Islet of Langerhans (tissue), 1 donor: ENCODE measurements at regions not wholly inside any gene's neighbourhood (a gene's known extent, or its start where the extent isn't known, plus 50 kb on each side); places are given as distances from the start of the nearest gene placed in this dataset.
"Not testable (repeated sequence)": the region's sequence is repeated elsewhere in the genome, so short reads cannot be mapped to it uniquely, and the experiment has no call there.

Experiments used
- FAIRE-seq: peaks from one replicate; lab custom pipeline; 2011; peaks lifted over from hg19 to GRCh38; lab: Jason Lieb, UNC

GRCh38 chr20:48153103-48153502 lies 367.8 kb upstream of the SULF2 start:
- no peak for FAIRE-seq

DNA sequence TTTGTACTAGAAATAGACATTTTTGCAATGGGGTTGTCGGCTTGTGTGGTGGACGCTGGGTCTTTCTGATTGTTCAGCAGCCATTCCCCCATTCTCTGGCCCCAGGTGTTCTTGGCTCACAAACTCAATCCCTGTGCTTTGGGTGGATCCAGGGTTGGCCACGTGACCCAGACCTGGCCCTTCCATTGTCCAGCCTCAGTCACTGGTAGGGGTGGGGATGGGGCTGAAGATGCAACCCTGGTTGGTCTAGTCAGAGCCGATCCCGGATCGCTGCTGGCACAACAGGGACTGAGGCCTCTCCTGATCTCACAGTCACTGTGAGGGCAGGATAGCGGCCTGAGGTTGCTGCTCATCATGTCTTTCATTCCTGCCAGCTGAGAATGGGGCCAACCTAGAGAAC lies 365.3 kb upstream of the SULF2 start:
- no peak for FAIRE-seq

DNA sequence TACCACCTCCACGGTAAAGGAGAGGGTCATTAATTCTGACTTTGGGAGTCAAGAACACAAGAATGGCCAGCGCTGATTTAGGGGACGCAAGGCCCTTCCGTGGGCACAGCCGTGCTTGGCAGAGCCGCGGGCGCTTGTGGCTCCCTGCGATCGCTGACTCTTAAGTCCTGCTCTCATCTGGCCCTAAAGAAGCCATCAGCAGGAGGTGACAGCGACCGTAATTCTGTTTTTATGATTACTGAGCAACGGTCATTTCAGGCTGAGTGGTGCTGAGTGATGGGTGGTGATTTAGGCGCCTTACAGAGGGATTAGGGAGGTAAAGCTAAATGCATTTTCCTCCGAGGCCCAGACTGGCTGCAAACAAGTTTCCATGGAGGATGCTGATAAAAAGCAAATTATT lies 364.6 kb upstream of the SULF2 start:
- no peak for FAIRE-seq

- no peak for FAIRE-seq
Measured at GRCh38 chr20:48148916-48149672, 363.8 kb upstream of the SULF2 start.

- no peak for FAIRE-seq
Measured at GRCh38 chr20:48148020-48148419, 362.7 kb upstream of the SULF2 start.

- FAIRE-seq = no peak
Measured at GRCh38 chr20:48147311-48147710, 362.0 kb upstream of the SULF2 start.

DNA sequence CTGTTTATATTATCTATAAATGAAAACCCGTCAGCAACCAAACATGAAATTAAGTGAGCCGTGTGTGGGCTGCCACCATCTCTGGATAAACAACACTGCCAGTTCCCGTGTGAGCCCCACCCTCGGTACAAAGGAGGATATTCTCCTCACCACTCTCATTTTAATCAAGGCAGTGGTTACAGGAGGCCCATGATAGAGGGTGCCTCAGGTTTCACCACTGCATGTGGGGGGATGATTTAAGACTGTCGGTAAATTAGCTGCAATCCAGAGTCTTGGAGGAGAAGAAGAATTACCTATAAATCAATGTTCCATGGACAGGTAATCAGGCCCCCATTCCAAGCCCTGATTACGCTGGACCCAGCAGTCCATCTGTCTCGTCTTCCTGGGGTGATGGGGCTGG lies 361.6 kb upstream of the SULF2 start:
- FAIRE-seq = no peak

- no peak for FAIRE-seq
Measured at GRCh38 chr20:48146308-48146707, 361.0 kb upstream of the SULF2 start.

- FAIRE-seq = no peak
Measured at GRCh38 chr20:48143435-48144081, 358.3 kb upstream of the SULF2 start.

DNA sequence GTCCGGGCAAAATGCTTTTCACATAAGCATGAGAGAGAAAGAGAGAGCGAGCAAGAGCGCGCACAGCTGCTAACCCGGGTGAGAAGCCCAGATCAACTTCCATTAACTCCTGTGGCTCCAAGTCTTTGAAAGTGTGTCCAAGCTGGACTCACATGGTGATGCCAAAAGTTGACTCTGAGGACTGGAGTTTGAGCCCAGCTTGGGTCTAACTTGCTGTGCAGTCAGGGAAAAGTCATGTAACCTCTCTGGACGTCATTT lies 357.2 kb upstream of the SULF2 start:
- FAIRE-seq = no peak

DNA sequence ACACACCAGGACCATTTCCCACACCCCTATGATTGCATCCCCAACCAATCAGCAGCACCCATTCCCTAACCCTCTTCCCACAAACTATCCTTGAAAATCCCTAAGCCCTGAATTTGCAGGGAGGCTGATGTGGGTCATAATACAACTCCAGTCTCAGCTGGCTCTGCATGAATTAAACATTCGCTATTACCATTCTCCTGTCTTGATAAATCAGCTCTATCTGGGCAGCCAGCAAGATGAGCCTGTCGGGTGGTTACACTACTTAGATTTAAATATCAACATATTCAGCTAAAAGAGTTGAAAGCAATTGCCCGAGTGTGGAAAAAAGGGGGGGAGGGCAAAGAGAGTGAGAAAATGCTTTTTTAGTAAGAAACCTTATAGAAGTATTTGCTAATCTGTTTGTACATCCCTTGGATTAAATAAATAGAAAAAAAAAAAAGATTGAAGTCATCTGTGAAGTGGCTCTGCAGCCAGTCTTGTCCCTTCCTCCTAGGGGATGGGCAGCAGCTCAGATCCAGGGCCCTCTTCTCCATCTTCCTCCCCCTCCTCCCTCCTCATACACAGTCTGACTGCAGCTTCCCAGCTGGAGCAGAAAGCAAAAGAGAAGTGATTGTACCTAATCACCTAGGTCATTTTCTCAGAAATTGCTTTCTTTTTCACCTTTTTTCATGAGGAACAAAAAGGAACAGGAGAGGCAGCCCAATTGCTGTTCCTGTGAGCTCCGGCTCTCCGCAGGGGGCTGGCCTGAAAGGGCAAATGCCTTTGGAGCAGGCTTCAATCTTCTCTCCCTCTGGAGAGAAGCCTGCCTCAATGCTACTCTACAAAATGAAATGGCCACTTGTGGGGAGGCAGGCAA lies 356.6 kb upstream of the SULF2 start:
- FAIRE-seq = no peak

- FAIRE-seq = no peak
Measured at GRCh38 chr20:48139262-48140041, 354.2 kb upstream of the SULF2 start.

- no peak for FAIRE-seq
Measured at GRCh38 chr20:48132834-48133233, 347.6 kb upstream of the SULF2 start.

DNA sequence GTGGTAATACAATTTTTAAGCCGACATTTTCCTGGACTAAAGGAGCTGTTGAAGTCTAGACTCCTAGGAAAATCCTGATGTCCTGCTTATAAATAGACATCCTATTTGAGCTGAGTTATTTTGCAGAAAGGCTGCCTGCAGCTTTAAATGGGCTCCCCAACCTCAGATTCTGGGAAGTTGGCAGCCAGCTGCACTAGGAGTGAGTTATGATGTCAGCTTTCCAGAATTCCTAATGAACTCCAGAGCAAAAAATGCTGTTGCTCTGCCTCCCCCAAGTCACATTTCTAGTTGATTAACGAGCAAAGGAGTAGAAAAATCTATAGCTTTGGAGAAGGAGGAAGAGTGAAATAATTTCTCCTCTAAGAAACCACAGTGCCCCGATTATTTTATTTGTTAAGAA lies 346.3 kb upstream of the SULF2 start:
- FAIRE-seq = no peak

- no peak for FAIRE-seq
Measured at GRCh38 chr20:48129345-48129942, 344.2 kb upstream of the SULF2 start.

GRCh38 chr20:48128436-48128835 lies 343.2 kb upstream of the SULF2 start:
- no peak for FAIRE-seq

DNA sequence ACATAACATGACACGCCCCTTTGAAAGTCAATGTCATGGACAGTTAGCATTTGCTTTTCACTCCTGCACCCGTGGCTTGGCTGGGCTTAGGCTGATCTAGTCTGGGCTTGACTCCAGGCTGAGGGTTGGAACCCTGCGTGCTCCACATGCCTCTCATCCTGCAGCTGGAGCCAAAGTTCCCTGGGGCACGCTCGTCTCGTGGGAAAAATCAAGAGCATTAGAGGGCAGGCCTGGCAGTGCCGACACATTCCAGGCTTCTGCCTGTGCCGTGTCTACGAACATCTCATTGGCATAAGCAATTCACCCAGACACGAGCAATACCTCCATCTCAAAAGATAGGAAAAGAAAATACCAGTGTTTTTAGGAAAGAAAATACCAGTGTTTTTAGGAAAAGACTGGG lies 342.7 kb upstream of the SULF2 start:
- not testable (repeated sequence) for FAIRE-seq

GRCh38 chr20:48127133-48127532 lies 341.9 kb upstream of the SULF2 start:
- FAIRE-seq = not testable (repeated sequence)

DNA sequence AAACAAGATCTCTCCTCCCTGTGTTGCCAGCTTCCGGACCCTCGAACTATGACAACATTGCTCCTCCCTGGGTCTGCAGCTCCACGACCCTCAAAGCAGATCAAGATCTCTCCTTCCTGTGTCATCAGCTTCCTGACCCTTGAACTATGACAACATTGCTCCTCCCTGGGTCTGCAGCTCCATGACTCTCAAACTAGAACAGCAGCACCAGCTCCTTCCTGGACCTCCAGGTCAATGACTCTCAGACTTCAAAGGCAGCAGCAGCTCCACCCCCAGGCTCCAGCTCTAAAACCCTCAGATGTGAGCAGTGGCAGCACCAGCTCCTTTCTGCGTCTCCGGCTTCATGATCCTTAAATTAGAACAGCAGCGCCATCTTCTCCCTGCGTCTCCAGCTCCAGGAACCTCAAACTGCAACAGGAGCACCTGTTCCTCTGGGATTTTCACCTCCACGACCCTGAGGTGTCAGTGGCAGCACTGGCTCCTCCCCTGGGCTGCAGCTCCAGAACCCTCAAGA lies 341.0 kb upstream of the SULF2 start:
- no peak for FAIRE-seq

GRCh38 chr20:48124960-48125359 lies 339.7 kb upstream of the SULF2 start:
- FAIRE-seq = no peak

DNA sequence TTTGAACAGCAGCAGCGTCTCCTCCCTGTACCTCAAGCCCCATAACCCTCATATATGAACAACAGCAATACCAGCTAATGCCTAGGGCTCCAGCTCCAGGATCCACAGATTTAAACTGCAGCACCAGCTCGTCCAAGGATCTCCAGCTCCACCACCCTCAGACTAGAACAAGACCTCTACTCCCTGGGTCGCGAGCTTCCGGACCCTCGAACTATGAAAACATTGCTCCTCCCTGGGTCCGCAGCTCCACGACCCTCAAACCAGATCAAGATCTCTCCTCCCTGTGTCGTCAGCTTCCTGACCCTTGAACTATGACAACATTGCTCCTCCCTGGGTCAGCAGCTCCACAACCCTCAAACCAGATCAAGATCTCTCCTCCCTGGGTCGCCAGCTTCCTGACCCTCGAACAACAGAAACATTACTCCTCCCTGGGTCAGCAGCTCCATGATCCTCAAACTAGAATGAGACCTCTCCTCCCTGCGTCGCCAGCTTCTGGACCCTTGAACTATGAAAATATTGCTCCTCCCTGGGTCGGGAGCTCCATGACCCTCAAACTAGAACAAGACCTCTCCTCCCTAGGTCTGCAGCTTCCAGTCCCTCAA lies 339.0 kb upstream of the SULF2 start:
- no peak for FAIRE-seq

- FAIRE-seq = no peak
Measured at GRCh38 chr20:48120120-48120519, 334.8 kb upstream of the SULF2 start.
